ENCODE measurements at regions not wholly inside any gene's neighbourhood (a gene's known extent, or its start where the extent isn't known, plus 50 kb on each side); places are given as distances from the start of the nearest gene placed in this dataset.
"Not testable (repeated sequence)": the region's sequence is repeated elsewhere in the genome, so short reads cannot be mapped to it uniquely, and the experiment has no call there.

DNA sequence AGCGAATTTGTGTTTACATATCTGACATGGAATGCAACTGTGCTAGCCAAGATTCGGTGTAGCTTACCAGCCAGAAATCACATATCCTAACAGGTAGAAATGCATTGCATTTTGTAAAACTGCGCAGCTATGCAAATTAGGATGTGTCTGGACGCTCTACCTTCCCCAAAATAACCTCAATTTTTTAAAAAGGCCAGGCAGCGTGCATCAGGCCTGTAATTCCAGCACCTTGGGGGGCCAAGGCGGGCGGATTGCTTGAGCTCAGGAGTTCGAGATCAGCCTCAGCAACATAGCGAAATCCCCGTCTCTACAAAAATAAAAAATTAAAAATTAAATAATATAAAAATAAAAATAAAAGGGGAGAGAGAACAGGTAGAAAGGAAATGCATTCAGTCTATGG, 305.0 kb downstream of the TYW1 start:
- TF ChIP-seq ZNF274 (IDR thresholded peaks at IDR 0.05; ENCODE audit: low read depth, low read length): no peak
- peak overlapping the region; percentile 86 for H3K4me3 ChIP-seq (ENCODE audit: low read length)

DNA sequence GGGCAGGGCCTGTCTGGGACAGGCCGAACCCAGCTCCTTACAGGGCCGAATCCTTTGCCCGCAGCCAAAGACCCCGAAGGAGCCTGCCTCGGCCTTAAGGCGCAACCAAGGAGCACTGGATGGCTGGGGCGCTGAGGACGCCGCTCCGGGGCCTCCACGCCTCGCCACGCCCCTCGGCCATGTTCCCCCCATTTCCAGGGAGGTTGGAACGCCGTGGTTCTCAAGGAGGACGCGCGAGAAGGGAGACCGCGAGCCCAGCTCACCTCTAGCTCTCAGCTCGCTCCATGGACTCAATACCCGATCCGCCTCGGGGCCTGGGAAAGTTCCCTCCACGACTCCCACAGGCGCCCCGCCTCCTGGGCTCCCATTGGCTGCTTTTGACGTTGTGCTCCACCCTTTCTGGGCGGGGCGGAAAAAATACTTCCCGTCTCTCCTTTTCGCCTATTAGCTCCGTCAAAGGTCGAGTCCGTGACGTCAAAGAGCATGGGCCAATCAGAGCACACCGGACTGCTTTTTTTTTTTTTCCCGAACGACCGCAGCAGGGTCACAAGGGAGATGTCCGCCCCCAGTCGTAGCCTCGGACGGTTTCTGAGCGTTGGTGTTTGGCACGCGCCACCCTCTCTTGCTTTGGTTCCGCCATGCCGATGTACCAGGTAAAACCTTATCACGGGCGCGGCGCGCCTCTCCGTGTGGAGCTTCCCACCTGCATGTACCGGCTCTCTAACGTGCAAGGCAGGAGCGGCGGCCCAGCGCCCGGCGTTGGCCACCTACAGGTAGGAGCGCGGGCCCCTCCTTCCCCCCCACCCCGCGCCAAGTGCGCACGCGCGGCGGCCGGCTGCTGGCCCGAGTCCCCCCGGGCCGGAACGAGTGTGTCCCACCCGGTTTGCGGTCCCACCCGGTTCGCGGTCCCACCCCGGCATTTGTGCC, 305.7 kb downstream of the TYW1 start:
- H3K4me3 ChIP-seq (ENCODE audit: low read length): peak overlapping the region; percentile 86
- TF ChIP-seq ZNF274 (IDR thresholded peaks at IDR 0.05; ENCODE audit: low read depth, low read length): no peak

DNA sequence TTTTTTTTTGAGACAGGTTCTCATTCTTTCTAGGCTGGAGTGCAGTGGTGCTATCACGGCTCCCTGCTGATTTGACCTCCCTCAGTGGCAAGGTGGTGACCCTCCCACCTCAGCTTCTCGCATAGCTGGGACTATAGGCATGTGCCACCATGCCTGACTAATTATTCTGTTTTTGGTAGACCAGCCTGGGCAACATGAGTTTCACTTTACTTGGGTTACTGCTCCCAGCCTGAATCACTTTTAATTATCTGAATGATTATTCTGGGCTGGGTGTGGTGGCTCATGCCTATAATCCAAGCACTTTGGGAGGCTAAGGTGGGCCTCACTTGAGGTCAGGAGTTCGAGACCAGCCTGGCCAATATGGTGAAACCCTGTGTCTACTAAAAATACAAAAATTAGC, 308.2 kb downstream of the TYW1 start:
- not testable (repeated sequence) for H3K4me3 ChIP-seq (ENCODE audit: low read length)

DNA sequence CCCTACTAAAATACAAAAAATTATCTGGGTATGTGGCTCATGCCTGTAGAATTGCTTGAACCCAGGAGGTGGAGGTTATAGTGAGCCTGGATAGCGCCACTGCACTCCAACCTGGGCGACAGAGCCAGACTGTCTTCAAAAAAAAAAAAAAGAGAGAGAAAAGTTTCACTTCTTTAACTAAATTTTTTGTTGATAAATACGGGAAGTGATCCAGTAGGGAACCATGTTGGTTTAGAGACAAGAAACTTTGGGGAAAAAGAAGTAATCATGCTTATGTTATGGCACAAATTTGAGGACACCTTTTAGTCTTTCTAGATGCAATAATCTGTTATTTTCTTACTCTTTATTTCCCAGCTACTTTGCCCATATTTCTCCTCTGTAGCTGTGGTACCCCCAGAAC, 309.7 kb downstream of the TYW1 start:
- TF ChIP-seq ZNF274 (IDR thresholded peaks at IDR 0.05; ENCODE audit: low read depth, low read length): no peak
- no peak overlapping the region for H3K4me3 ChIP-seq (ENCODE audit: low read length)

DNA sequence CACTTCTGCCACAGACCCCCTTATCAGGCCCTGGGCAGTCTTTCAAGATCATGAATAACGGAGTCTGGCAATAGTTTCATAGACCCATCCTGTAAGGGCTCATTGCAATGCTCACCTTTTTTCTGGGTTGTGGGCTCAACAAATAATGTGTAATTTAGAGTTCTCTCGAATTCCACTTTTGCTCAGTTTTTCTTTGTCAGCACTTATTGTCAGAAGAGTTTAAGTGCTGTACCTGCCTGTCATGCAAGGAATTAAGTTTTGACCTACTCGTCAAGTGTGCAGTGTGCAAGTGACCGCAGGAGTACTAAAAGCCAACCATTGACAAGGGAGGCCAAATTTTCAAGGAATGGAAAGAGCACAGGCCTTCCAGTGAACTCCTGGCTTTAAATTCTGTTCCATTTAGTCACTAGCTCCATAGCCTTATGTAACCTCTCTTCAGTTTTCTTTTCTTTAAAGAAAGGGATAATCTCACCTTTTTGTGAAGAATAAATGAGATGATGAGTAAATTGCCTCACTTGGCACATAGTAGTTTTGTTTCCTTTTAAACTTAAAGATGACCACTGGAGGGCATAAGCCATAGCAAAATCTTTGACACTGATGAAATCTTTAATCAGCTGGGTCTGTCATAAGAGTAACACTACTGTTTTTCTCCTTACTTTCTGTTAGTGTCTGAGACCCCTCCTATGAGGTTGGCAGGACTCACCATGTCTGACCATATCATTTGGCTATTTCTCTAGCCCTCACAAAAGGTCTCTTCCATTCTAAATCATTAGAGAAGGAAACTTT, 313.3 kb downstream of the TYW1 start:
- TF ChIP-seq ZNF274 (IDR thresholded peaks at IDR 0.05; ENCODE audit: low read depth, low read length): no peak
- no peak overlapping the region for H3K4me3 ChIP-seq (ENCODE audit: low read length)

DNA sequence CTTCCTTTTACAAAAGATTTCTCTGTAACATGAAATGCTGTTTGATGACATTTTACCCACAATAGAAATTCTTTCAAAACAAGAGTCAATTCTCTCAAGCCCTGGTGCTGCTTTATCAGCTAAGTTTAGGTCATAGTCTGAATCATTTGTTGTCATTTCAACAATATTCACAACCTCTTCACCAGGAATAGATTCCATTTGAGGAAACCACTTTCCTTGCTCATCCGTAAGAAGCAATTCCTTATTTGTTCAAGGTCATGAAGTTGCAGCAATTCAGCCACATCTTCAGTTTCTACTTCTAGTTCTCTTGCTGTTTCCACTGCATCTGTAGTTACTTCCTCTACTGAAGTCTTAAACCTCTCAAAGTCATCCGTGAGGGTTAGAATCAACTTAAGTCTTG, 315.3 kb downstream of the TYW1 start:
- H3K4me3 ChIP-seq (ENCODE audit: low read length): no peak overlapping the region
- no peak for TF ChIP-seq ZNF274 (IDR thresholded peaks at IDR 0.05; ENCODE audit: low read depth, low read length)

DNA sequence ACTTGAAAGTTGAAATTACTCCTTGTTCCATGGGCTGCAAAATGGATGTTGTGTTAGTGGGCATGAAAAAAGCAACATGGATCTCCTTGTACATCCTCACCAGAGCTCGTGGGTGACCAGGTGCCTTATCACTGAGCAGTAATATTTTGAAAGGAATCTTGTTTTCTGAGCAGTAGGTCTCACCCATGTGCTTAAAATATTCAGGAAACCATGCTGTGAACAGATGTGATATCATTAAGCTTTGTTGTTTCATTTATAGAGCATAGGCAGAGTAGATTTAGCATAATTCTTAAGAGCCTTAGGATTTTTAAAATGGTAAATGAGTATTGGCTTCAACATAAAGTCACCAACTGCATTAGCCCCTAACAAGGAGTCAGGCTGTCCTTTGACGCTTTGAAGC, 316.6 kb downstream of the TYW1 start:
- TF ChIP-seq ZNF274 (IDR thresholded peaks at IDR 0.05; ENCODE audit: low read depth, low read length): no peak
- H3K4me3 ChIP-seq (ENCODE audit: low read length): no peak overlapping the region

DNA sequence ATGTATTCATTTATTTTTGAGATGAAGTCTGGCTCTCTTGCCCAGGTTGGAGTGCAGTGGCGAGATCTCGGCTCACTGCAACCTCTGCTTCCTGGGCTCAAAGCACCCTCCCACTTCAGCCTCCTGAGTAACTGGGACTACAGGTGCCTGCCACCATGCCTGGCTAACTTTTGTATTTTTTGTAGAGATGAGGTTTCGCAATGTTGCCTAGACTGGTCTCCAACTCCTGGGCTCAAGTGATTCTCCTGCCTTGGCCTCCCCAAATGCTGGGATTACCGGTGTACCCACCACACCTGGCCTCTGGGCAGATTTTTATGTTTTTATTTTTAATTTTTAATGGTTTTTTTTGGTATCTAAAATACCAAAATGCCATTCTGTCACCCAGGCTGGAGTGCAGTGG, 320.3 kb downstream of the TYW1 start:
- not testable (repeated sequence) for H3K4me3 ChIP-seq (ENCODE audit: low read length)

DNA sequence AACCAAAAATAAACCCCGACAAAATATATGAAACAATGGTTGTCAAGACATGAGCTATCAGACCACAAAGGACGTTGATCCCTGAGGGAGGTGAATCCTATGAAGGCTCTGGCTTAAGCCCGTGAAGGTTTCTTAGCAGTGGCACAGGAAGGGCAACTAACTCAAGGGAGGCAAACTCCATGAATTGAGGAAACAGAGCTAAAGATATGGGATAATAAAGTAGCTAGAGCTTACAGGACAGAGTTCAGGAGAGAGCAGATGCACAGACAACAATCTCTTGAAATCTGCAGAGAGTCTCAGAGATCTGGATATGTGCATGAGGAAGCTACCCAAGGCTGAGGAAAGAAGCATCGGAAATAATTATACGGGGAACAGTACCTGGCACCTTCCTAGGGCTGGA, 331.6 kb downstream of the TYW1 start:
- not testable (repeated sequence) for H3K4me3 ChIP-seq (ENCODE audit: low read length)

DNA sequence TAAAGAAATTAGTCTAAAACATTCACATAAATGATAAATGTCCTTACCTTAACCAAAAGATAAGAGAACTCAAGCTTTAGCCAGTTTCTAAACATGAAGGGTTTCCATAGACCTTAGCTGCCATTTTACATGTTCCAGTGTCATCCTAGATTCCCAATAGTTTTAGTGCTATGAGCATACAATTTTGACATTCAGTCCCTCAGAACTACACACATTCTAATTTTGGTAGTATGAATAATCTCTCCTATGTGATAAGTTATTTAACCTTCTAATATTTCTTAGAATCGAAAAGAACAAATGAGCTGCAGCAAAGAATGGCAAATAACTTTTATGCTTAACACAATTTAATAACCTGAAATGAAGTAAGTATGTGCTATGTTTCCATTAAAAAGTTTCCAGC, 338.5 kb downstream of the TYW1 start:
- H3K4me3 ChIP-seq (ENCODE audit: low read length): not testable (repeated sequence)

DNA sequence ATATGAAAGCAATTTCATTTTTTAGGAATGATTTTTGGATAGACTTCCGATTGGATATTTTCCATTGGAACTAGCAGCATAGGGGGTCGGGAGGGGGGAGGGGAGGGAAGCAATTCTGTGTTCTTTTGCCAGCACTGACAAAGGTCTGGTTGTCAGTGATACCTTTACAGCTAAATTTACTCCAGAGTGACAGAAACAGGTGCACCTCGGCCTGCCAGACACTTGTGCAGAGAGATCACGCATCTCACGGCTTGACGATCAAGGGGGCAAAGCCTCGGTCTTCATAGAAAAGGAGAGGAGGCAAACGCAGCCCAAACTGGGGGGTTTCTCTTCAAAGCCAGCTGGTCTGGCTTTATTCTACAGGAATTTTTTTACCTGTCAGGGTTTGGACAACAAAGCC, 339.0 kb downstream of the TYW1 start:
- not testable (repeated sequence) for H3K4me3 ChIP-seq (ENCODE audit: low read length)

DNA sequence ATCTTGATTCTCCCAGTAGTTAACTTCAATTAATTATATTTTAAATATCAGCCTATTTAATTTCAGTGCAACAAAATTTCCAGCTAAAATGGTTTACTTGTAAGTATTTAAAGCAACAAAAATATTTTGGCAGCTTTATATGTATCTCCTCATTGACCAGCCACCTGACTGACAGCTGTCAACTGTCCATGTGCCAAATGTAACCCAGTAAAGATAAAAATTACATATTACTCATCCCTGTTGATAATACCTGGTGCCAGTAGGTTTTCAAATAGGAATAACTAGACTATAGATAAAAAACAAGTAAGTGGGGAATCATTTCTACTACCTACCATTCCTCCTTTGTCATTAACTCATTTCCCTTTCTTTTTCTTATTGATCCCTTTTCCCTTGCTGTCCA, 341.9 kb downstream of the TYW1 start:
- not testable (repeated sequence) for H3K4me3 ChIP-seq (ENCODE audit: low read length)

DNA sequence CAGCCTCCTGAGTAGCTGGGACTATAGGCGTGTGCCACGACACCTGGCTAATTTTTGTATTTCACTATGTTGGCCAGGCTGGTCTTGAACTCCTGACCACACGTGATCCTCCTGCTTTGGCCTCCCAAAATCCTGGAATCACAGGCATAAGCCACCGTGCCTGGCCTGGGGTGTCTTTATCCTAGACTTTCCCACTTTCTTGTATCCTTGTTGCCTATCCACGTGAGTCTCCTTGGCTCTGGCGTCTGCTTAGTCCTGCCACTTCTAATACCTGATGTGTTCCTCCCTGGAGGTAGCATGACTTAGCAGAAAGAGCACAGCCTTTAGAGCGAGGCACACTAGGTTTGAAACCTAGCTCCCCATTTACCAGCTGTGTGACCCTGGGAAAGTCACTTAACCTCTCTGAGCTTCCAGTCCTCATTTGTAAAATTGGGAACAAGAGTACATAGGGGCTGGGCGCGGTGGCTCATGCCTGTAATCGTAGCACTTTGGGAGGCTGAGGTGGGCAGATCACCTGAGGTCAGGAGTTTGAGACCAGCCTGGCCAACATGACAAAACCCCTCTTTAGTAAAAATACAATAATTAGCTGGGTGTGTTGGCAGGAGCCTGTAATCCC, 344.6 kb downstream of the TYW1 start:
- no peak for TF ChIP-seq ZNF274 (IDR thresholded peaks at IDR 0.05; ENCODE audit: low read depth, low read length)

DNA sequence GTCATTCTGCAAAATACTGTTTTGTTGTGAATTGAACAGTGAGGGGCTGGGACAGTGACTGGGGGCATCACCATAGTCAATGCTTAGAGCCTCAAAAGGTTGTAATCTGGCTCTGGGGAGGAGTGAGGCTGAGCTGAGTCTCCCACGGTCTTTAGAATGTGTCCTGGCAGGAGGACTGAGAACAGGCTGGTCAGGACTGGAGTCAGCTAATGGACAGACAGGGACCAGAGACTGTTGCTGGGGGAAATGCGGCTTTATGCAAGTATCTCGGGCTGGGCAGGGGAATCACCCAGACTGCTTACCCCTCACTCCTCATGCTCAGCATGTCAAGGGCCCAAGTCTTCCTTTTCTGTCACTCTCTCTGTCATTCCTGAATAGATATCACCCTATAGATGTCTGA, 346.5 kb downstream of the TYW1 start:
- no peak for TF ChIP-seq ZNF274 (IDR thresholded peaks at IDR 0.05; ENCODE audit: low read depth, low read length)
- H3K4me3 ChIP-seq (ENCODE audit: low read length): no peak overlapping the region

More for the DNA sequence above, 344.6 kb downstream of the TYW1 start:
- H3K4me3 ChIP-seq (ENCODE audit: low read length): no peak overlapping the region

DNA sequence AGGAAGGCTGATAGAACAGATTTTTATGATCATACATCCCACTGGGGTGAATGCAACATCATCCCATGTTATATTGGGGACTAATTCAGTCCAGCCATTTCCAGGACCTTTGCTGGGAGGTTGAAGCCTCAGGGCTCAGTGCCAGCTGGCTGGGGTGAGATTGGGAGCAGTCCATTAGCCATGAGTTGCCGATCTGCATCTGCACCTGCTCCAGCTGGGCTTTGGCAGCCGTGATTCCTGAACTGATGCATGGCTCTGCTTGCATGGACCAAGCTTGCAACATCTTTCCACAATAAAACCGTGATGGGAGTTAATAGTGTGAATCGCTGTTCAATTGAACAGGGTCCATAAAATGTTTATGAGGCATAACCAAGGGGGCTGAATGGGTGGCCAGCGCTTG, 346.9 kb downstream of the TYW1 start:
- no peak overlapping the region for H3K4me3 ChIP-seq (ENCODE audit: low read length)
- no peak for TF ChIP-seq ZNF274 (IDR thresholded peaks at IDR 0.05; ENCODE audit: low read depth, low read length)

Data from GM08714 (cell line).